GM23248 (cell line): ENCODE measurements at regions not wholly inside any gene's neighbourhood (a gene's known extent, or its start where the extent isn't known, plus 50 kb on each side); places are given as distances from the start of the nearest gene placed in this dataset.

ENCODE experiments used
- DNase-seq: peaks from one replicate; pipeline ENCODE4 v3.0.0-alpha.2; 2015
- H2AFZ ChIP-seq: fragments of 200-600 bp; sonication (generic); 2 replicates; pipeline ENCODE4 v1.6.1; 2016; ENCODE audit warnings: antibody characterized with exemption
- H3F3A ChIP-seq: fragments of 200-600 bp; sonication (generic); 2 replicates; pipeline ENCODE4 v1.6.1; 2016; ENCODE audit warnings: mild to moderate bottlenecking, antibody characterized with exemption, mixed run types; ENCODE audit not compliant: insufficient read depth
- H3K27ac ChIP-seq: fragments of 200-600 bp; sonication (generic); 2 replicates; pipeline ENCODE4 v1.5.1; 2016; ENCODE audit warnings: mild to moderate bottlenecking
- H3K27me3 ChIP-seq: fragments of 200-600 bp; sonication (generic); replicated peaks from 2 replicates; pipeline ENCODE4 v1.6.1; 2016; ENCODE audit warnings: mild to moderate bottlenecking; ENCODE audit not compliant: insufficient read depth
- H3K36me3 ChIP-seq: fragments of 200-600 bp; sonication (generic); 2 replicates; pipeline ENCODE4 v1.6.1; 2016; ENCODE audit warnings: low read depth, mild to moderate bottlenecking
- H3K4me1 ChIP-seq: fragments of 200-600 bp; sonication (generic); 2 replicates; pipeline ENCODE4 v1.6.1; 2016; ENCODE audit warnings: mild to moderate bottlenecking; ENCODE audit not compliant: insufficient read depth
- H3K4me2 ChIP-seq: fragments of 200-600 bp; sonication (generic); one replicate; pipeline ENCODE4 v1.6.1; 2016; ENCODE audit warnings: mild to moderate bottlenecking; ENCODE audit not compliant: unreplicated experiment
- H3K4me3 ChIP-seq: fragments of 200-600 bp; sonication (generic); 2 replicates; pipeline ENCODE4 v1.5.1; 2016; ENCODE audit warnings: mild to moderate bottlenecking
- H3K79me2 ChIP-seq: fragments of 200-600 bp; sonication (generic); 2 replicates; pipeline ENCODE4 v1.6.1; 2016; ENCODE audit warnings: mild to moderate bottlenecking; ENCODE audit not compliant: insufficient read depth
- H3K9ac ChIP-seq: fragments of 200-600 bp; sonication (generic); 2 replicates; pipeline ENCODE4 v1.6.1; 2016; ENCODE audit warnings: mild to moderate bottlenecking
- H3K9me2 ChIP-seq: fragments of 200-600 bp; sonication (generic); 2 replicates; pipeline ENCODE4 v1.6.1; 2016; ENCODE audit warnings: mixed run types, mild to moderate bottlenecking, moderate library complexity; ENCODE audit not compliant: insufficient read depth
- H3K9me3 ChIP-seq: fragments of 200-600 bp; sonication (generic); one replicate; pipeline ENCODE4 v1.6.1; 2017; ENCODE audit warnings: low read depth
- H4K20me1 ChIP-seq: fragments of 200-600 bp; sonication (generic); 2 replicates; pipeline ENCODE4 v1.6.0; 2016; ENCODE audit not compliant: insufficient read depth
- EZH2 ChIP-seq: fragments of 200-600 bp; sonication (generic); IDR thresholded peaks from 2 replicates; pipeline ENCODE4 v1.6.1; 2018; ENCODE audit warnings: antibody characterized with exemption, mild to moderate bottlenecking; ENCODE audit not compliant: insufficient read depth, poor library complexity, severe bottlenecking
- EZH2phosphoT487 ChIP-seq: fragments of 200-600 bp; sonication (generic); IDR thresholded peaks from 2 replicates; pipeline ENCODE4 v1.6.1; 2018; ENCODE audit warnings: antibody characterized with exemption, moderate library complexity, mild to moderate bottlenecking, low read depth; ENCODE audit not compliant: insufficient read depth
- whole genome bisulfite sequencing, 2 experiments: methylation state at CpG; one replicate each; pipeline ENCODE4 v1.1.6; 2015 to 2017; ENCODE audit warnings: low lambda C conversion rate in 2 of 2, low coverage in 1 of 2; ENCODE audit errors: missing lambda C conversion rate in 2 of 2; 5-methylcytosine and 5-hydroxymethylcytosine counted together
- in situ Hi-C: fragments of 300-500 bp; cut with MboI; formaldehyde crosslinking; loops from 2 replicates; pipeline ENCODE4 v1.15.0; 2020

- peak; percentile 2 for DNase-seq
- no peak overlapping the region for H3K27ac ChIP-seq
- no peak overlapping the region for H3K9ac ChIP-seq
- no peaks in the 10 kb centered on the region for H3K36me3 ChIP-seq
- H3K4me3 ChIP-seq: no peak overlapping the region
- no peaks in the 10 kb centered on the region for H3K79me2 ChIP-seq
- peaks cover 10% of the 10 kb centered on the region; the same call in 1 of the 2 replicates for H3F3A ChIP-seq
- peaks cover 24% of the 10 kb centered on the region for H3K4me1 ChIP-seq
- in situ Hi-C loops: no loop called here
- no peak overlapping the region for H3K4me2 ChIP-seq
- no peaks in the 10 kb centered on the region for H3K9me2 ChIP-seq
- peaks cover 3% of the 10 kb centered on the region for H3K9me3 ChIP-seq
- TF ChIP-seq EZH2 (no peak), EZH2phosphoT487 (no peak)
- 26 to 41% methylated on average over 1 of the region's 1 CpG for WGBS, 2 experiments
- H2AFZ ChIP-seq: no peak overlapping the region
- H3K27me3 ChIP-seq: no peaks in the 10 kb centered on the region
- H4K20me1 ChIP-seq: no peaks in the 10 kb centered on the region
Measured at GRCh38 chr13:74273581-74273980, 139.4 kb upstream of the KLF12 start.

GRCh38 chr13:74272826-74273225 lies 138.6 kb upstream of the KLF12 start:
- Histone ChIP-seq H3K4me1 (peaks cover 24% of the 10 kb centered on the region), H3K27ac (no peak overlapping the region), H3K4me3 (no peak overlapping the region), H4K20me1 (no peaks in the 10 kb centered on the region), H2AFZ (no peak overlapping the region), H3F3A (peaks cover 10% of the 10 kb centered on the region; the same call in 1 of the 2 replicates), H3K9me2 (no peaks in the 10 kb centered on the region), H3K36me3 (no peaks in the 10 kb centered on the region), H3K9me3 (peaks cover 3% of the 10 kb centered on the region), H3K79me2 (no peaks in the 10 kb centered on the region), H3K4me2 (no peak overlapping the region), H3K9ac (no peak overlapping the region), H3K27me3 (no peaks in the 10 kb centered on the region)
- in situ Hi-C loops: no loop called here
- WGBS, 2 experiments: 12 to 20% methylated on average over 1 of the region's 1 CpG
- no peak for DNase-seq
- TF ChIP-seq EZH2phosphoT487 (no peak), EZH2 (no peak)

GRCh38 chr13:74270018-74270417 lies 135.8 kb upstream of the KLF12 start:
- no peaks in the 10 kb centered on the region for H3K79me2 ChIP-seq
- H3K27me3 ChIP-seq: no peaks in the 10 kb centered on the region
- no peaks in the 10 kb centered on the region for H3K9me2 ChIP-seq
- no peaks in the 10 kb centered on the region for H4K20me1 ChIP-seq
- peak; percentile 10 for DNase-seq
- no peak overlapping the region for H3K4me3 ChIP-seq
- peaks cover 10% of the 10 kb centered on the region; the same call in 1 of the 2 replicates for H3F3A ChIP-seq
- 0 to 7% methylated on average over 1 of the region's 1 CpG for WGBS, 2 experiments
- no peak overlapping the region for H3K4me2 ChIP-seq
- TF ChIP-seq EZH2phosphoT487 (no peak), EZH2 (no peak)
- no peak overlapping the region for H3K9ac ChIP-seq
- peaks cover 3% of the 10 kb centered on the region for H3K9me3 ChIP-seq
- no peak overlapping the region for H2AFZ ChIP-seq
- in situ Hi-C loops: no loop called here
- H3K27ac ChIP-seq: no peak overlapping the region
- peaks cover 20% of the 10 kb centered on the region for H3K4me1 ChIP-seq
- no peaks in the 10 kb centered on the region; the same call in 1 of the 2 replicates for H3K36me3 ChIP-seq

- no peaks in the 10 kb centered on the region for H3F3A ChIP-seq
- no peaks in the 10 kb centered on the region for H3K27me3 ChIP-seq
- H4K20me1 ChIP-seq: no peaks in the 10 kb centered on the region
- H3K9me2 ChIP-seq: no peaks in the 10 kb centered on the region
- 89 to 94% methylated on average over 1 of the region's 1 CpG for WGBS, 2 experiments
- no peak overlapping the region for H3K4me3 ChIP-seq
- no peaks in the 10 kb centered on the region for H3K79me2 ChIP-seq
- DNase-seq: no peak
- H3K36me3 ChIP-seq: no peaks in the 10 kb centered on the region; the same call in 1 of the 2 replicates
- H3K4me1 ChIP-seq: 0 out of 2 replicates have a peak, but pooled peaks cover 3% of the 10 kb centered on the region
- in situ Hi-C loops: no loop called here
- no peak overlapping the region for H3K27ac ChIP-seq
- H3K4me2 ChIP-seq: no peak overlapping the region
- no peak overlapping the region for H3K9ac ChIP-seq
- H3K9me3 ChIP-seq: peaks cover 2% of the 10 kb centered on the region
- no peak overlapping the region for H2AFZ ChIP-seq
- TF ChIP-seq EZH2 (no peak), EZH2phosphoT487 (no peak)
Measured at GRCh38 chr13:74266861-74267260, 132.7 kb upstream of the KLF12 start.

GRCh38 chr13:74266309-74266708 lies 132.1 kb upstream of the KLF12 start:
- 0 out of 2 replicates have a peak, but pooled peaks cover 3% of the 10 kb centered on the region for H3K4me1 ChIP-seq
- no peaks in the 10 kb centered on the region for H3K27me3 ChIP-seq
- no peak overlapping the region for H3K9ac ChIP-seq
- no peaks in the 10 kb centered on the region for H3K79me2 ChIP-seq
- no peaks in the 10 kb centered on the region for H3F3A ChIP-seq
- in situ Hi-C loops: no loop called here
- H3K9me3 ChIP-seq: no peaks in the 10 kb centered on the region
- no peaks in the 10 kb centered on the region for H4K20me1 ChIP-seq
- H3K27ac ChIP-seq: no peak overlapping the region
- H3K36me3 ChIP-seq: no peaks in the 10 kb centered on the region; the same call in 1 of the 2 replicates
- H3K9me2 ChIP-seq: no peaks in the 10 kb centered on the region
- DNase-seq: no peak
- TF ChIP-seq EZH2: no peak
- no peak for TF ChIP-seq EZH2phosphoT487
- H3K4me2 ChIP-seq: no peak overlapping the region
- no peak overlapping the region for H3K4me3 ChIP-seq
- no peak overlapping the region for H2AFZ ChIP-seq
- WGBS, 2 experiments: 58 to 61% methylated on average over 3 of the region's 3 CpGs
